ENCODE measurements at regions not wholly inside any gene's neighbourhood (a gene's known extent, or its start where the extent isn't known, plus 50 kb on each side); places are given as distances from the start of the nearest gene placed in this dataset.

- Histone ChIP-seq H2AFZ (ENCODE audit: low read depth, low read length) (no peak overlapping the region), H3K4me3 (ENCODE audit: low read depth in 1 of 2, low read length in 2 of 2) (no peak overlapping the region), H4K20me1 (ENCODE audit: insufficient read depth, low read length) (no peaks in the 10 kb centered on the region), H3K9me3 (ENCODE audit: insufficient read depth, low read length, severe bottlenecking) (no peaks in the 10 kb centered on the region), H3K27me3 (ENCODE audit: insufficient read depth, low read length, poor library complexity) (no peaks in the 10 kb centered on the region), H3K27ac (ENCODE audit: low read length) (no peak overlapping the region), H3K79me2 (ENCODE audit: insufficient read depth, low read length) (no peaks in the 10 kb centered on the region), H3K4me2 (ENCODE audit: insufficient read depth, low read length) (no peak overlapping the region), H3K36me3 (ENCODE audit: insufficient read depth, low read length) (no peaks in the 10 kb centered on the region), H3K4me1 (ENCODE audit: insufficient read depth, low read length) (peaks cover 21% of the 10 kb centered on the region), H3K9ac (ENCODE audit: low read depth, low read length) (no peak overlapping the region)
- DNase-seq (no peak), ATAC-seq (ENCODE audit: insufficient read depth, low read depth) (no peak)
- TF ChIP-seq CTCF (IDR thresholded peaks at IDR 0.05; ENCODE audit: borderline replicate concordance, extremely low read depth, low read length, poor library complexity, severe bottlenecking): no peak
- no peak for TF ChIP-seq EZH2 (IDR thresholded peaks at IDR 0.05; ENCODE audit: borderline replicate concordance, low read depth, low read length, severe bottlenecking)
Observed at GRCh38 chr10:4643471-4643870, 182.5 kb upstream of the AKR1E2 start.

GRCh38 chr10:4639960-4640359, 186.0 kb upstream of the AKR1E2 start:
- no peaks in the 10 kb centered on the region for H3K9me3 ChIP-seq (ENCODE audit: insufficient read depth, low read length, severe bottlenecking)
- H4K20me1 ChIP-seq (ENCODE audit: insufficient read depth, low read length): no peaks in the 10 kb centered on the region
- no peak overlapping the region for H3K4me2 ChIP-seq (ENCODE audit: insufficient read depth, low read length)
- H3K36me3 ChIP-seq (ENCODE audit: insufficient read depth, low read length): no peaks in the 10 kb centered on the region
- H3K27ac ChIP-seq (ENCODE audit: low read length): no peak overlapping the region
- H3K79me2 ChIP-seq (ENCODE audit: insufficient read depth, low read length): no peaks in the 10 kb centered on the region
- no peaks in the 10 kb centered on the region for H3K27me3 ChIP-seq (ENCODE audit: insufficient read depth, low read length, poor library complexity)
- no peak overlapping the region for H3K9ac ChIP-seq (ENCODE audit: low read depth, low read length)
- H3K4me1 ChIP-seq (ENCODE audit: insufficient read depth, low read length): no peaks in the 10 kb centered on the region
- no peak for TF ChIP-seq EZH2 (IDR thresholded peaks at IDR 0.05; ENCODE audit: borderline replicate concordance, low read depth, low read length, severe bottlenecking)
- ATAC-seq (ENCODE audit: insufficient read depth, low read depth): no peak
- H2AFZ ChIP-seq (ENCODE audit: low read depth, low read length): no peak overlapping the region
- no peak for DNase-seq
- H3K4me3 ChIP-seq (ENCODE audit: low read depth in 1 of 2, low read length in 2 of 2): no peak overlapping the region

GRCh38 chr10:4638099-4638498, 187.9 kb upstream of the AKR1E2 start:
- Histone ChIP-seq H3K9me3 (ENCODE audit: insufficient read depth, low read length, severe bottlenecking) (no peaks in the 10 kb centered on the region), H3K4me1 (ENCODE audit: insufficient read depth, low read length) (no peaks in the 10 kb centered on the region), H3K4me3 (ENCODE audit: low read depth in 1 of 2, low read length in 2 of 2) (no peak overlapping the region), H3K4me2 (ENCODE audit: insufficient read depth, low read length) (no peak overlapping the region), H4K20me1 (ENCODE audit: insufficient read depth, low read length) (no peaks in the 10 kb centered on the region), H3K27me3 (ENCODE audit: insufficient read depth, low read length, poor library complexity) (no peaks in the 10 kb centered on the region), H3K36me3 (ENCODE audit: insufficient read depth, low read length) (no peaks in the 10 kb centered on the region), H3K79me2 (ENCODE audit: insufficient read depth, low read length) (no peaks in the 10 kb centered on the region), H3K27ac (ENCODE audit: low read length) (no peak overlapping the region), H2AFZ (ENCODE audit: low read depth, low read length) (no peak overlapping the region), H3K9ac (ENCODE audit: low read depth, low read length) (no peak overlapping the region)
- TF ChIP-seq CTCF (IDR thresholded peaks at IDR 0.05; ENCODE audit: borderline replicate concordance, extremely low read depth, low read length, poor library complexity, severe bottlenecking): no peak
- TF ChIP-seq EZH2 (IDR thresholded peaks at IDR 0.05; ENCODE audit: borderline replicate concordance, low read depth, low read length, severe bottlenecking): no peak
- DNase-seq (no peak), ATAC-seq (ENCODE audit: insufficient read depth, low read depth) (no peak)

GRCh38 chr10:4637657-4638056, 188.3 kb upstream of the AKR1E2 start:
- H3K4me3 ChIP-seq (ENCODE audit: low read depth in 1 of 2, low read length in 2 of 2): no peak overlapping the region
- H3K36me3 ChIP-seq (ENCODE audit: insufficient read depth, low read length): no peaks in the 10 kb centered on the region
- ATAC-seq (ENCODE audit: insufficient read depth, low read depth) (no peak), DNase-seq (no peak)
- TF ChIP-seq EZH2 (IDR thresholded peaks at IDR 0.05; ENCODE audit: borderline replicate concordance, low read depth, low read length, severe bottlenecking): no peak
- TF ChIP-seq CTCF (IDR thresholded peaks at IDR 0.05; ENCODE audit: borderline replicate concordance, extremely low read depth, low read length, poor library complexity, severe bottlenecking): no peak
- no peaks in the 10 kb centered on the region for H3K9me3 ChIP-seq (ENCODE audit: insufficient read depth, low read length, severe bottlenecking)
- H3K4me1 ChIP-seq (ENCODE audit: insufficient read depth, low read length): no peaks in the 10 kb centered on the region
- H2AFZ ChIP-seq (ENCODE audit: low read depth, low read length): no peak overlapping the region
- no peaks in the 10 kb centered on the region for H3K79me2 ChIP-seq (ENCODE audit: insufficient read depth, low read length)
- no peak overlapping the region for H3K4me2 ChIP-seq (ENCODE audit: insufficient read depth, low read length)
- no peak overlapping the region for H3K9ac ChIP-seq (ENCODE audit: low read depth, low read length)
- H3K27ac ChIP-seq (ENCODE audit: low read length): no peak overlapping the region
- no peaks in the 10 kb centered on the region for H4K20me1 ChIP-seq (ENCODE audit: insufficient read depth, low read length)
- no peaks in the 10 kb centered on the region for H3K27me3 ChIP-seq (ENCODE audit: insufficient read depth, low read length, poor library complexity)

Data from DND-41 (cell line).